ENCODE measurements at regions not wholly inside any gene's neighbourhood (a gene's known extent, or its start where the extent isn't known, plus 50 kb on each side); places are given as distances from the start of the nearest gene placed in this dataset.

DNA sequence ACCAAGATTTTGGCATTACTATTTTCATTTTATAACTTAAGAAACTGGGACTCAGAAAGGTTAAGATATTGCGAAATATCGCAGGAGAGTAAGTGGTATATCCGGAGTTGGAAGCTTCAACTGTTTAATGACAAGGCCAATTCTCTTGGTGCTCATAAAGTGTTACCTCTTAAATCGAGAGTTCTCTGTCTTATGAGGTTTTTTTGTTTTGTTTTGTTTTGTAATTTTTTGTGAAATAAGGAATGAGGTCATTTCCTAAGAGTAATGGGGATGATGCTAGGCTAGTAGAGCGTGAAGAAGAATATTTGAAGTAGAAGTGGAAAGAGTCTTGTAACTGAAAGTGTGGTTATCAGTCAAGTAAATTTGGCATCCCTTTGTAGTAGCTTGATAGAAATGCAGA lies 183.2 kb upstream of the DAB2 start:
- H3K9ac ChIP-seq: no peak overlapping the region
- H3K79me2 ChIP-seq: no peaks in the 10 kb centered on the region
- H3K4me2 ChIP-seq (ENCODE audit: low read length): no peak overlapping the region
- H3K4me1 ChIP-seq: no peaks in the 10 kb centered on the region
- H3K27me3 ChIP-seq (ENCODE audit: control insufficient read depth, insufficient read depth, low read length): no peaks in the 10 kb centered on the region
- no peaks in the 10 kb centered on the region for H3K36me3 ChIP-seq (ENCODE audit: control insufficient read depth, insufficient read depth, low read length)
- no peak overlapping the region for H3K4me3 ChIP-seq (ENCODE audit: low read depth, low read length)
- H3K9me3 ChIP-seq (ENCODE audit: control insufficient read depth, low read length): no peaks in the 10 kb centered on the region
- H3K27ac ChIP-seq: no peak overlapping the region
- TF ChIP-seq, protein P1, sequence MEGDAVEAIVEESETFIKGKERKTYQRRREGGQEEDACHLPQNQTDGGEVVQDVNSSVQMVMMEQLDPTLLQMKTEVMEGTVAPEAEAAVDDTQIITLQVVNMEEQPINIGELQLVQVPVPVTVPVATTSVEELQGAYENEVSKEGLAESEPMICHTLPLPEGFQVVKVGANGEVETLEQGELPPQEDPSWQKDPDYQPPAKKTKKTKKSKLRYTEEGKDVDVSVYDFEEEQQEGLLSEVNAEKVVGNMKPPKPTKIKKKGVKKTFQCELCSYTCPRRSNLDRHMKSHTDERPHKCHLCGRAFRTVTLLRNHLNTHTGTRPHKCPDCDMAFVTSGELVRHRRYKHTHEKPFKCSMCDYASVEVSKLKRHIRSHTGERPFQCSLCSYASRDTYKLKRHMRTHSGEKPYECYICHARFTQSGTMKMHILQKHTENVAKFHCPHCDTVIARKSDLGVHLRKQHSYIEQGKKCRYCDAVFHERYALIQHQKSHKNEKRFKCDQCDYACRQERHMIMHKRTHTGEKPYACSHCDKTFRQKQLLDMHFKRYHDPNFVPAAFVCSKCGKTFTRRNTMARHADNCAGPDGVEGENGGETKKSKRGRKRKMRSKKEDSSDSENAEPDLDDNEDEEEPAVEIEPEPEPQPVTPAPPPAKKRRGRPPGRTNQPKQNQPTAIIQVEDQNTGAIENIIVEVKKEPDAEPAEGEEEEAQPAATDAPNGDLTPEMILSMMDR (IDR thresholded peaks at IDR 0.05): no peak
- H2AFZ ChIP-seq: no peak overlapping the region

DNA sequence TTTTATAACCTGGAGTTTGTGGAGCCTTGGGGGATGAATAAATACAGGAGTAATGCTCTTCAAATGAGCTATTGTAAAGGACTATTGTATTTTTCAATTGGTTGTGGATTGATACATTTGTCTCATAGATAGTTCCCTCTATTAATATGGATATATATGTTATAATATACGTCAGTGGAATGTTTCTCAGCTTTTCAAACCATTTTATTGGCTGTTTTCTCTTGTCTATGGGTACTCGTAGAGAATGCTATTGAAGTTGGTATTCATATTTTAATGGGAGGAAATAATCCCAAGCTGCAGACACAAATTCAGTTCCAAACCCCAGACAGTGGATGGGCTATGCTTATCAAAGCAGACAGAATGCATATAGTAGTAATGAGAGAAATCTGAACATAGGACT lies 181.8 kb upstream of the DAB2 start:
- no peaks in the 10 kb centered on the region for H3K79me2 ChIP-seq
- no peak overlapping the region for H3K27ac ChIP-seq
- H3K4me1 ChIP-seq: no peaks in the 10 kb centered on the region
- TF ChIP-seq, protein P1 (IDR thresholded peaks at IDR 0.05): no peak
- H3K4me3 ChIP-seq (ENCODE audit: low read depth, low read length): no peak overlapping the region
- H3K9me3 ChIP-seq (ENCODE audit: control insufficient read depth, low read length): no peaks in the 10 kb centered on the region
- H3K36me3 ChIP-seq (ENCODE audit: control insufficient read depth, insufficient read depth, low read length): no peaks in the 10 kb centered on the region
- no peak overlapping the region for H2AFZ ChIP-seq
- H3K9ac ChIP-seq: no peak overlapping the region
- H3K27me3 ChIP-seq (ENCODE audit: control insufficient read depth, insufficient read depth, low read length): no peaks in the 10 kb centered on the region
- no peak overlapping the region for H3K4me2 ChIP-seq (ENCODE audit: low read length)

DNA sequence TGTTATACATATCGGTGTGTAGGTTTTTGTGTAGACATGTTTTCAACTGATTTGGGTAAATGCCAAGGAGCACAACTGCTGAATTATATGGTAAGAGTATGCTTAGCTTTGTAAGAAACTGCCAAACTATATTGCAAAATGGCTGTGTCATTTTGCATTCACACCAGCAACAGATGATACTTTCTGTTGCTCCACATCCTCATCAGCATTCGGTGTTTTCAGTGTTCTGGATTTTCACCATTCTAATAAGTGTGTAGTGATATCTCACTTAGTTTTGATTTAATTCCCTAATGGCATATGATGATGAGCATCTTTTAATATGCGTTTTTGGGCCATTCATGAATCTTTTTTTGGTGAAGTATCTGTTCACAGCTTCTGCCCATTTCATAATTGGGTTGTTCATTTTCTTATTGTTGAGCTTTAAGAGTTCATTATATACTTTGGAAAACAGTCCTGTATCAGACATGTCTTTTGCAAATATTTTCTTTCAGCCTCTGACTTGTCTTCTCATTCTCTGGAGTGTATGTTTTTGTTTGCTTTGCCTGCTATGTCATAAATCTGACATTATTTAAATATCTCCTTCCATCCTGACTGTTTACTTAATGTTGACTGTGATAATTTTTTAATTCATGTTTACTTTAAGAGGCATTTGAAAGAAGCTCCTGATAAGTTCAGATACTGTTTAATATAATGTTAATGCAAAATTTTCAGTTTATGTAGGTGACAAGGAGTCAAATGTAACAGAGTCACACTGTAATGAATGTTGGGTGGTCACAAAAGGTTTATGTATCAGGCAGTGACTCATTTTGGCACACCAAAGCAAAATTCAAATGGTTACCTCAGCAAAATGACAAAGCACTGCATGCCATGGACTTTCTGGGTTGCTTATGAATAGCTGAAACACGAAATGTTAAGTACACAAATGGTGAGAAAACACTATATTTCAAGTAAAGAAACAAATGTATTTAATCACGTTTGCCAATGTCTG lies 181.1 kb upstream of the DAB2 start:
- Histone ChIP-seq H3K9me3 (ENCODE audit: control insufficient read depth, low read length) (no peaks in the 10 kb centered on the region), H3K9ac (no peak overlapping the region), H3K4me2 (ENCODE audit: low read length) (no peak overlapping the region), H3K27ac (no peak overlapping the region), H3K4me3 (ENCODE audit: low read depth, low read length) (no peak overlapping the region), H2AFZ (no peak overlapping the region), H3K79me2 (no peaks in the 10 kb centered on the region), H3K4me1 (no peaks in the 10 kb centered on the region), H3K36me3 (ENCODE audit: control insufficient read depth, insufficient read depth, low read length) (no peaks in the 10 kb centered on the region), H3K27me3 (ENCODE audit: control insufficient read depth, insufficient read depth, low read length) (no peaks in the 10 kb centered on the region)
- TF ChIP-seq, protein P1 (IDR thresholded peaks at IDR 0.05): no peak

DNA sequence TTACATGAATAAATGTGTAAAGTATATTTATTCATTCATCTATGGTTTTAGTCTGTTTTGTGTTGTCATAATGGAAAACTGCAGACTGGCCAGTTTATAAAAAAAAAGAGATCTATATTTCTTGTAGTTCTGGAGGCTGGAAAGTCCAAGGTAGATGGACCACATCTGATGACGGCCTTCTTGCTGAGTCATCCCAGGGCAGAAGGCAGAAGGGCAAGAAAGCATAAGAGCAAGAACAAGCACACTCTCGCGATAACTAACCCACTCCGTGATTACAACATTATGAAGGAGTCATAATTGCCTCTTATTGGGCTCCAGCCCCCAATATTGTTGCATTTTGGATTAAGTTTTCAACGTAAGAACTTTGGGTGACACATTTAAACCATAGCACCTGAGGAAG lies 180.4 kb upstream of the DAB2 start:
- TF ChIP-seq, protein P1 (IDR thresholded peaks at IDR 0.05): no peak
- H3K4me2 ChIP-seq (ENCODE audit: low read length): no peak overlapping the region
- no peaks in the 10 kb centered on the region for H3K4me1 ChIP-seq
- no peaks in the 10 kb centered on the region for H3K27me3 ChIP-seq (ENCODE audit: control insufficient read depth, insufficient read depth, low read length)
- no peaks in the 10 kb centered on the region for H3K36me3 ChIP-seq (ENCODE audit: control insufficient read depth, insufficient read depth, low read length)
- H3K27ac ChIP-seq: no peak overlapping the region
- no peaks in the 10 kb centered on the region for H3K79me2 ChIP-seq
- no peak overlapping the region for H3K9ac ChIP-seq
- no peak overlapping the region for H3K4me3 ChIP-seq (ENCODE audit: low read depth, low read length)
- H3K9me3 ChIP-seq (ENCODE audit: control insufficient read depth, low read length): no peaks in the 10 kb centered on the region
- H2AFZ ChIP-seq: no peak overlapping the region

DNA sequence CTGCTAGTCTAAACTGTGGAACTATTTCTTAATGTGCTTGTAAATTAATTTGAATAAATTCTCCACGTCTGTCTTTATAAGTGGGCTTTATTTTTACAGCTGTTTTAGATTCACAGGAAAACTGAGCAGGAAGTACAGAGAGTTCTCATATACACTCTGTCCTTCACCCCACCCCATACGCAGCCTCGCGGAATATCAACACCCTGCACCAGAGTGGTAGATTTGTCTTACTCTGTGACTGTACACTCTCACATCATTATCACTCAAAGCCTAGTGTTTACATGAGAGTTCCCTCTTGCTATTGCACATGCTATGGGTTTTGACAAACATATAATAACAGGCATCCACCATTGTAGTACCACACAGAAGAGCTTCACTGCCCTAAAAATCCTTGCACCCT lies 179.7 kb upstream of the DAB2 start:
- Histone ChIP-seq H3K79me2 (no peaks in the 10 kb centered on the region), H3K4me2 (ENCODE audit: low read length) (no peak overlapping the region), H3K4me3 (ENCODE audit: low read depth, low read length) (no peak overlapping the region), H3K27ac (no peak overlapping the region), H3K9ac (no peak overlapping the region), H3K9me3 (ENCODE audit: control insufficient read depth, low read length) (no peaks in the 10 kb centered on the region), H3K27me3 (ENCODE audit: control insufficient read depth, insufficient read depth, low read length) (no peaks in the 10 kb centered on the region), H3K4me1 (no peaks in the 10 kb centered on the region), H2AFZ (no peak overlapping the region), H3K36me3 (ENCODE audit: control insufficient read depth, insufficient read depth, low read length) (no peaks in the 10 kb centered on the region)
- TF ChIP-seq, protein P1 (IDR thresholded peaks at IDR 0.05): no peak
